Panc1 (cell line): ENCODE measurements at regions not wholly inside any gene's neighbourhood (a gene's known extent, or its start where the extent isn't known, plus 50 kb on each side); places are given as distances from the start of the nearest gene placed in this dataset.

Experiments used
- ATAC-seq: fragments of 200-7000 bp; cut with Tn5 transposase; 2 replicates; pipeline ENCODE4 v1.9.1; 2020; ENCODE audit warnings: mild to moderate bottlenecking, moderate library complexity
- BruUV-seq: library from RNA; stranded (reverse); fragments of 400-500 nt; replicated peaks from 2 replicates; lab custom pipeline; 2021; lab: Mats Ljungman, UMichigan
- CTCF ChIA-PET: fragments of 300-600 bp; sonication (Branson Sonifier 250); formaldehyde crosslinking; loops from one replicate; lab custom pipeline; 2022; ENCODE audit warnings: antibody characterized with exemption; lab: Charles Lee
- POLR2A ChIA-PET: fragments of 300-600 bp; sonication (Branson Sonifier 250); formaldehyde crosslinking; loops from one replicate; lab custom pipeline; 2022; ENCODE audit warnings: antibody characterized with exemption; lab: Charles Lee
- DNase-seq: peaks from one replicate; pipeline ENCODE4 v3.0.0-alpha.2; 2010; ENCODE audit warnings: low read depth, low spot score
- H3K27ac ChIP-seq: 2 replicates; pipeline ENCODE4 v1.5.1; 2011; ENCODE audit warnings: mild to moderate bottlenecking, low read length, inconsistent platforms
- H3K27me3 ChIP-seq: fragments of 200-500 bp; sonication (Bioruptor generic); 2 replicates; pipeline ENCODE4 v1.6.0; 2014; ENCODE audit warnings: low read length, inconsistent platforms; ENCODE audit not compliant: control insufficient read depth, insufficient read depth
- H3K36me3 ChIP-seq: fragments of 200-500 bp; sonication (Bioruptor generic); 2 replicates; pipeline ENCODE4 v1.5.1; 2014; ENCODE audit warnings: inconsistent platforms, mild to moderate bottlenecking, low read length, moderate library complexity; ENCODE audit not compliant: control insufficient read depth, insufficient read depth
- H3K4me1 ChIP-seq: 2 replicates; pipeline ENCODE4 v1.5.1; 2011; ENCODE audit warnings: inconsistent platforms, mild to moderate bottlenecking, low read length, moderate library complexity; ENCODE audit not compliant: control insufficient read depth, insufficient read depth
- H3K4me3 ChIP-seq, 2 experiments: 2 replicates each; pipeline ENCODE4 v1.5.1; 2011 to 2012; ENCODE audit warnings: low read depth in 2 of 2, low read length in 2 of 2, mild to moderate bottlenecking in 2 of 2, inconsistent platforms in 1 of 2, moderate library complexity in 1 of 2
- H3K9me3 ChIP-seq: fragments of 200-500 bp; sonication (Bioruptor generic); 2 replicates; pipeline ENCODE4 v1.5.1; 2014; ENCODE audit warnings: low read depth, mild to moderate bottlenecking, inconsistent platforms, low read length, moderate library complexity; ENCODE audit not compliant: control insufficient read depth, insufficient read depth
- POLR2AphosphoS5 ChIP-seq: IDR thresholded peaks from 2 replicates; pipeline ENCODE4 v1.6.1; 2012; ENCODE audit warnings: mild to moderate bottlenecking, low read depth, low read length, moderate library complexity
- SIN3A ChIP-seq: IDR thresholded peaks from 2 replicates; pipeline ENCODE4 v1.6.1; 2012; ENCODE audit warnings: low read depth, mild to moderate bottlenecking, low read length, moderate library complexity, borderline replicate concordance; ENCODE audit not compliant: insufficient read depth
- TCF7L2 ChIP-seq: IDR thresholded peaks from 2 replicates; pipeline ENCODE4 v1.6.1; 2011; ENCODE audit warnings: mild to moderate bottlenecking, low read depth, low read length, inconsistent platforms
- in situ Hi-C: cut with HindIII; loops from 2 replicates; pipeline ENCODE4 v1.10.0; 2016; ENCODE audit warnings: low sequenced_read_pairs, low pct_unique_long_range_greater_than_20kb
- intact Hi-C: fragments of 100-400 bp; cut with micrococcal nuclease; formaldehyde crosslinking; loops from one replicate; pipeline ENCODE4 v1.10.0; 2022; ENCODE audit not compliant: unreplicated experiment
- TF ChIP-seq, protein P1 (sequence below): fragments of 450-650 bp; IDR thresholded peaks from 2 replicates; pipeline ENCODE4 v1.5.1; 2017; ENCODE audit warnings: mild to moderate bottlenecking
- TF ChIP-seq, protein P2 (sequence below), 2 experiments: IDR thresholded peaks; 2 replicates each; pipeline ENCODE4 v1.6.1; 2011 to 2012; ENCODE audit warnings: low read depth in 2 of 2, control low read depth in 1 of 2, low read length in 1 of 2, mild to moderate bottlenecking in 1 of 2, moderate library complexity in 1 of 2; ENCODE audit not compliant: insufficient read depth in 1 of 2

DNA sequence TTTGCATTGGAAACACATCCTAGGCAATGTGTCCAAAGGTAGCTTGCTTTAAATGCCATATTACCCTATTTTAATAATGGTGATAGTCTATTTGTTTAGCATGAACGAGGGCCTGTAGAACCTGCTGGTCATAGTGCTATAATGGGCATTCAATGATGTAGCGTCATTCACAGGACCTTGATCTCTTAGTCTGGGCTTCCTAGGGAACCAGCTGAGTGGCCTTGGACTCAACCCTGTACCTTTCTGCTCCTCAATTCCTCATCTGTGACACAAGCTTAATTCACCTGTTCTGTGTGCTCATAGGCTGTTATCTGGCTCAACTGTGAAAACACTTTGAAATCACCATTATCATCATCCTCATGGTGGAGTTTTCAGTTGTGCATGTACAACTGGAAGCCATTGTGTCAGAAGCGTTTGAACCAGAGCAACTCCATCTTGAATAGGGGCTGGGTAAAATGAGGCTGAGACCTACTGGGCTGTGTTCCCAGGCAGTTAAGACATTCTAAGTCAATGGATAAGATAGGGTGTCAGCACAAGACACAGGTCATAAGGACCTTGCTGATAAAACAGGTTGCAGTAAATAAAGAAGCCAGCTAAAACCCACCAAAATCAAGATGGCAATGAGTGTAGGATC is 346.8 kb upstream of the KLF3 start:
- TF ChIP-seq, protein P1, sequence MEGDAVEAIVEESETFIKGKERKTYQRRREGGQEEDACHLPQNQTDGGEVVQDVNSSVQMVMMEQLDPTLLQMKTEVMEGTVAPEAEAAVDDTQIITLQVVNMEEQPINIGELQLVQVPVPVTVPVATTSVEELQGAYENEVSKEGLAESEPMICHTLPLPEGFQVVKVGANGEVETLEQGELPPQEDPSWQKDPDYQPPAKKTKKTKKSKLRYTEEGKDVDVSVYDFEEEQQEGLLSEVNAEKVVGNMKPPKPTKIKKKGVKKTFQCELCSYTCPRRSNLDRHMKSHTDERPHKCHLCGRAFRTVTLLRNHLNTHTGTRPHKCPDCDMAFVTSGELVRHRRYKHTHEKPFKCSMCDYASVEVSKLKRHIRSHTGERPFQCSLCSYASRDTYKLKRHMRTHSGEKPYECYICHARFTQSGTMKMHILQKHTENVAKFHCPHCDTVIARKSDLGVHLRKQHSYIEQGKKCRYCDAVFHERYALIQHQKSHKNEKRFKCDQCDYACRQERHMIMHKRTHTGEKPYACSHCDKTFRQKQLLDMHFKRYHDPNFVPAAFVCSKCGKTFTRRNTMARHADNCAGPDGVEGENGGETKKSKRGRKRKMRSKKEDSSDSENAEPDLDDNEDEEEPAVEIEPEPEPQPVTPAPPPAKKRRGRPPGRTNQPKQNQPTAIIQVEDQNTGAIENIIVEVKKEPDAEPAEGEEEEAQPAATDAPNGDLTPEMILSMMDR = no peak
- TF ChIP-seq POLR2AphosphoS5 = no peak
- no peak for TF ChIP-seq SIN3A
- TF ChIP-seq TCF7L2 = no peak
- ATAC-seq = no peak
- no peak overlapping the region for H3K4me3 ChIP-seq
- CTCF ChIA-PET = no interaction called here
- no peak overlapping the region for H3K27ac ChIP-seq
- POLR2A ChIA-PET = no interaction called here
- no peak for DNase-seq
- no TSS peak for BruUV-seq
- H3K36me3 ChIP-seq = no peaks in the 10 kb centered on the region
- no peaks in the 10 kb centered on the region for H3K9me3 ChIP-seq
- intact Hi-C loops = no loop called here
- H3K27me3 ChIP-seq = no peaks in the 10 kb centered on the region
- in situ Hi-C loops = no loop called here
- peaks cover 4% of the 10 kb centered on the region for H3K4me1 ChIP-seq

DNA sequence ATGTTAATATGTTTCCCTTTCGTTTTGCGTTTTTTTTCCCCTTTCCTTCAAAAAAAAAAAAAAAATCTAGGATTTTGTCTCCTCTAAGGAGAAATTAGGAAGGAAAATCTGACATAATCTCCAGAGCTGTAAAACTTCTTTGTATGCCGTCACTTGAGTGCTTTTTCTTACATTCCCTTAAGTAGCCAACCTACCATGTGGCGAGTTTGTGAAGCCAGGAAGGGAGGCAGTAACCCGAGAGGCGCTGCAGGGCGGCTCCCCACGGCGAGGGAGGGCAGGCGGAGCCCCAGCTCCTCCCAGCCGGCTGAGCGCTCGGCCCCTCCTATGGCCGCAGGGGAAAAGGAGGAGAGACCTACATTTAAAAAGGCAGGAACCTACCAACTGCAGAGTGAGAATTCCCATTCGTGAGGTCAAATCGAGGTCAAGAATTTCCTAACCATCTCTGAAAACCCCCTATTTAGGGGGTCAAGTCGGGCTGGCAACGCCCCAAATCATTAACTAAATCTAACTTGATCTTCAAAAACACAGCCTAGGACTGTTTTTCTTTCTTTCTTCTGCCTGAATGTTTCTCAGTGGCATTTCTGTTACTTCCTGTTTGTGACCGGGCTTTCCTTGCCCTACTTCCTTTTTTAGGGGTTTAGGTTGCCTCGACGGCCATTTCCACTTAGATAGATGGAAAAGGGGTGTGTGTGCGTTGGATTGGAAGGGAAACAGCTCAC is 345.1 kb upstream of the KLF3 start:
- ChIA-PET POLR2A (interaction anchor here (0.6 kb wide), 1 partner anchor 129 kb away, joined by 7 read pairs; no protein-coding TSS in a partner anchor), CTCF (interaction anchor here (0.6 to 0.7 kb wide), 3 partner anchors 8 to 400 kb away, joined by 3 to 14 read pairs (median 4); no protein-coding TSS in a partner anchor)
- no peaks in the 10 kb centered on the region for H3K36me3 ChIP-seq
- intact Hi-C loops = no loop called here
- H3K27me3 ChIP-seq = no peaks in the 10 kb centered on the region
- H3K4me3 ChIP-seq = peak overlapping the region; percentile 15 to 35; a peak in 3 of 4 replicates
- DNase-seq (peak; percentile 43), ATAC-seq (peak; percentile 95)
- no TSS peak for BruUV-seq
- in situ Hi-C loops = no loop called here
- H3K4me1 ChIP-seq = peaks cover 4% of the 10 kb centered on the region
- TF ChIP-seq SIN3A (no peak), POLR2AphosphoS5 (no peak), TCF7L2 (no peak)
- TF ChIP-seq, protein P2, sequence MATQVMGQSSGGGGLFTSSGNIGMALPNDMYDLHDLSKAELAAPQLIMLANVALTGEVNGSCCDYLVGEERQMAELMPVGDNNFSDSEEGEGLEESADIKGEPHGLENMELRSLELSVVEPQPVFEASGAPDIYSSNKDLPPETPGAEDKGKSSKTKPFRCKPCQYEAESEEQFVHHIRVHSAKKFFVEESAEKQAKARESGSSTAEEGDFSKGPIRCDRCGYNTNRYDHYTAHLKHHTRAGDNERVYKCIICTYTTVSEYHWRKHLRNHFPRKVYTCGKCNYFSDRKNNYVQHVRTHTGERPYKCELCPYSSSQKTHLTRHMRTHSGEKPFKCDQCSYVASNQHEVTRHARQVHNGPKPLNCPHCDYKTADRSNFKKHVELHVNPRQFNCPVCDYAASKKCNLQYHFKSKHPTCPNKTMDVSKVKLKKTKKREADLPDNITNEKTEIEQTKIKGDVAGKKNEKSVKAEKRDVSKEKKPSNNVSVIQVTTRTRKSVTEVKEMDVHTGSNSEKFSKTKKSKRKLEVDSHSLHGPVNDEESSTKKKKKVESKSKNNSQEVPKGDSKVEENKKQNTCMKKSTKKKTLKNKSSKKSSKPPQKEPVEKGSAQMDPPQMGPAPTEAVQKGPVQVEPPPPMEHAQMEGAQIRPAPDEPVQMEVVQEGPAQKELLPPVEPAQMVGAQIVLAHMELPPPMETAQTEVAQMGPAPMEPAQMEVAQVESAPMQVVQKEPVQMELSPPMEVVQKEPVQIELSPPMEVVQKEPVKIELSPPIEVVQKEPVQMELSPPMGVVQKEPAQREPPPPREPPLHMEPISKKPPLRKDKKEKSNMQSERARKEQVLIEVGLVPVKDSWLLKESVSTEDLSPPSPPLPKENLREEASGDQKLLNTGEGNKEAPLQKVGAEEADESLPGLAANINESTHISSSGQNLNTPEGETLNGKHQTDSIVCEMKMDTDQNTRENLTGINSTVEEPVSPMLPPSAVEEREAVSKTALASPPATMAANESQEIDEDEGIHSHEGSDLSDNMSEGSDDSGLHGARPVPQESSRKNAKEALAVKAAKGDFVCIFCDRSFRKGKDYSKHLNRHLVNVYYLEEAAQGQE (IDR thresholded peaks at IDR 0.05; ENCODE audit: insufficient read depth in 1 of 2, low read depth in 2 of 2, low read length in 1 of 2) = no peak
- TF ChIP-seq, protein P1 = no peak
- peak overlapping the region; percentile 73 for H3K27ac ChIP-seq
- no peaks in the 10 kb centered on the region for H3K9me3 ChIP-seq
